Natural killer cell (primary cell): ENCODE measurements at regions not wholly inside any gene's neighbourhood (a gene's known extent, or its start where the extent isn't known, plus 50 kb on each side); places are given as distances from the start of the nearest gene placed in this dataset.

Source experiments
- ATAC-seq, 3 donors: fragments of 150-1000 bp in 2 of 3; fragments of 200-7000 bp in 1 of 3; cut with Tn5 transposase; 1 replicate in 1 of 3; 2 replicates in 2 of 3; pipeline ENCODE4 v1.10.0; 2021; ENCODE audit warnings: mild to moderate bottlenecking in 2 of 3, moderate library complexity in 2 of 3
- DNase-seq, 2 donors: peaks; one replicate each; pipeline versions ENCODE4 v3.0.0 to v3.0.0-alpha.2; 2013 to 2021; ENCODE audit warnings: mixed read lengths in 1 of 2
- H3K27ac ChIP-seq: one replicate; pipeline ENCODE4 v1.5.1; 2013; ENCODE audit warnings: mild to moderate bottlenecking, low read length
- H3K27me3 ChIP-seq: one replicate; pipeline ENCODE4 v1.6.1; 2013; ENCODE audit warnings: low read length; ENCODE audit not compliant: control insufficient read depth, insufficient read depth
- H3K36me3 ChIP-seq: one replicate; pipeline ENCODE4 v1.6.1; 2013; ENCODE audit warnings: low read length; ENCODE audit not compliant: control insufficient read depth, insufficient read depth
- H3K4me1 ChIP-seq: one replicate; pipeline ENCODE4 v1.6.1; 2013; ENCODE audit warnings: low read length; ENCODE audit not compliant: control insufficient read depth, insufficient read depth
- H3K4me3 ChIP-seq: one replicate; pipeline ENCODE4 v1.5.1; 2013; ENCODE audit warnings: low read length
- H3K9me3 ChIP-seq: one replicate; pipeline ENCODE4 v1.6.1; 2013; ENCODE audit warnings: low read length; ENCODE audit not compliant: control insufficient read depth, insufficient read depth
- H3K27ac Mint-ChIP-seq, 2 donors: one replicate each; pipeline ENCODE4 v1.8.0; 2022; ENCODE audit warnings: mild to moderate bottlenecking in 2 of 2, mixed read lengths in 2 of 2, moderate library complexity in 1 of 2
- H3K27me3 Mint-ChIP-seq, 2 donors: one replicate each; pipeline ENCODE4 v1.8.0; 2022; ENCODE audit warnings: low read depth in 2 of 2, mixed read lengths in 2 of 2
- H3K36me3 Mint-ChIP-seq: one replicate; pipeline ENCODE4 v1.8.0; 2022; ENCODE audit warnings: mixed read lengths
- H3K4me1 Mint-ChIP-seq, 2 donors: one replicate each; pipeline ENCODE4 v1.8.0; 2022; ENCODE audit warnings: mixed read lengths in 2 of 2
- H3K4me3 Mint-ChIP-seq: one replicate; pipeline ENCODE4 v1.8.0; 2022; ENCODE audit warnings: mild to moderate bottlenecking, moderate library complexity, mixed read lengths
- H3K9me3 Mint-ChIP-seq, 2 donors: one replicate each; pipeline ENCODE4 v1.8.0; 2022; ENCODE audit warnings: mixed read lengths in 2 of 2
- WGBS: methylation state at CpG from one replicate; pipeline ENCODE4 v1.1.7; 2013; ENCODE audit warnings: missing lambda C conversion rate; ENCODE audit not compliant: insufficient coverage; 5-methylcytosine and 5-hydroxymethylcytosine counted together
- intact Hi-C: fragments of 100-400 bp; cut with micrococcal nuclease; formaldehyde crosslinking; loops from one replicate; pipeline ENCODE4 v1.14.2; 2022
- TF ChIP-seq, protein P1 (sequence below): fragments of 200-600 bp; IDR thresholded peaks from one replicate; pipeline ENCODE4 v1.8.0; 2022; ENCODE audit warnings: antibody characterized with exemption

DNA sequence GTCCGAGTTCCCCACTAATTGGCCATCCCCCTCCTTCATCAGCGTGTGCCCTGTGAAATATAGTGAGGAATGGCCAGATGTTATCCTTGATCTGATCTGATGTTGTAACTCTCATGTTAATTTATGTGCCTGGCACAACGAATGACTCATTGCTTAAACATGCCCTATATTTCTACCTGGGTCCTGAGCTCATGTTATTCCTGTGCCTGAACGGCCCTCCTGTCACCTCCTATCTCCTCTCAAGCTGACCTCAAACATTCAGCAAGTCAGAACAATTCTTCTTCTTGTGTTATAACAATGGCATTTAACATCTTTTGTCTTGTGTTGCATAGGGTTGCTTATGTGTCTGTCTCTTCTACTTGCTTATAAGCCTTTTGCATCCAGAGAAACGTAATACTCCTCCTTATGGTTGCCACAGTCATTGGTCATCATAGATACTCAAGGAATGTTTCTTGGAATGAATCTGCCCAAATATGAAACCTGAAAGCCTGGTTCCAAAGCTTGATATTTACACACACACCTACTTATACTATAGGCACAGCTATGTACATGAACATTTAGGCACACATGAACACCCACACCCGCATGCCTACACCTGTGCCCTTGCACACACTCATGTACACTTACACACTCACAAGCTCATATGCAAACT lies 80.2 kb upstream of the PHLPP1 start:
- Mint-ChIP-seq H3K4me3 (no peak overlapping the region), H3K4me1 (no peaks in the 10 kb centered on the region), H3K27me3 (peaks cover 18 to 30% of the 10 kb centered on the region in 2 donors), H3K36me3 (no peaks in the 10 kb centered on the region), H3K9me3 (no peaks in the 10 kb centered on the region), H3K27ac (no peak overlapping the region)
- DNase-seq, result no peak
- no peak overlapping the region for H3K27ac ChIP-seq
- peak in 1 of 3 donors; percentile 43 for ATAC-seq
- H3K9me3 ChIP-seq, result no peaks in the 10 kb centered on the region
- H3K4me3 ChIP-seq, result no peak overlapping the region
- H3K36me3 ChIP-seq, result no peaks in the 10 kb centered on the region
- intact Hi-C loops, result no loop called here
- H3K27me3 ChIP-seq, result no peaks in the 10 kb centered on the region
- TF ChIP-seq, protein P1, sequence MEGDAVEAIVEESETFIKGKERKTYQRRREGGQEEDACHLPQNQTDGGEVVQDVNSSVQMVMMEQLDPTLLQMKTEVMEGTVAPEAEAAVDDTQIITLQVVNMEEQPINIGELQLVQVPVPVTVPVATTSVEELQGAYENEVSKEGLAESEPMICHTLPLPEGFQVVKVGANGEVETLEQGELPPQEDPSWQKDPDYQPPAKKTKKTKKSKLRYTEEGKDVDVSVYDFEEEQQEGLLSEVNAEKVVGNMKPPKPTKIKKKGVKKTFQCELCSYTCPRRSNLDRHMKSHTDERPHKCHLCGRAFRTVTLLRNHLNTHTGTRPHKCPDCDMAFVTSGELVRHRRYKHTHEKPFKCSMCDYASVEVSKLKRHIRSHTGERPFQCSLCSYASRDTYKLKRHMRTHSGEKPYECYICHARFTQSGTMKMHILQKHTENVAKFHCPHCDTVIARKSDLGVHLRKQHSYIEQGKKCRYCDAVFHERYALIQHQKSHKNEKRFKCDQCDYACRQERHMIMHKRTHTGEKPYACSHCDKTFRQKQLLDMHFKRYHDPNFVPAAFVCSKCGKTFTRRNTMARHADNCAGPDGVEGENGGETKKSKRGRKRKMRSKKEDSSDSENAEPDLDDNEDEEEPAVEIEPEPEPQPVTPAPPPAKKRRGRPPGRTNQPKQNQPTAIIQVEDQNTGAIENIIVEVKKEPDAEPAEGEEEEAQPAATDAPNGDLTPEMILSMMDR, result no peak
- H3K4me1 ChIP-seq, result no peaks in the 10 kb centered on the region
- 85% methylated on average over 5 of the region's 6 CpGs for WGBS

DNA sequence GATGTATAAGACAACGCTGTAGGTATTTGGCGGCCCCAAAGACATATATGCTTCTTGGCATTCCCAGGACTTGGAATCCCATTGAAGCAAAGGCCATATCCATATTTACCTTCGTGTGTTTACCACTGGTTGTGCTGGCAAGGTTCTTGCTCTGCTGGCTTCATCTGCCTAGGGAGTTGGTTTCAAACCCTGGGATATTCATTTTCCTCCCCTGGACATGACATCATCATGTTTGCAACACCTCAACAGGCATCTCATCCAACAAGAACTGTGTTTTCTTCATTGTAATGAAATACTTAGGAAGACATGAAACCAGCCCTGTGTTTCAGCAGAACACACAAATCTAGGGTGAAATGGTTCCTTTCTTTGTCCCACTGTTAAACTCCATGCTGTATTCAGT lies 77.9 kb upstream of the PHLPP1 start:
- no peaks in the 10 kb centered on the region for H3K27me3 ChIP-seq
- H3K27me3 Mint-ChIP-seq, result peaks cover 18 to 30% of the 10 kb centered on the region in 2 donors
- no peak for ATAC-seq
- no peak overlapping the region for H3K4me3 ChIP-seq
- no peaks in the 10 kb centered on the region for H3K4me1 ChIP-seq
- WGBS, result 97% methylated on average over 3 of the region's 3 CpGs
- intact Hi-C loops, result no loop called here
- H3K27ac ChIP-seq, result no peak overlapping the region
- H3K9me3 ChIP-seq, result no peaks in the 10 kb centered on the region
- DNase-seq, result no peak
- no peak overlapping the region for H3K27ac Mint-ChIP-seq
- no peak overlapping the region for H3K4me3 Mint-ChIP-seq
- no peaks in the 10 kb centered on the region for H3K4me1 Mint-ChIP-seq
- no peaks in the 10 kb centered on the region for H3K36me3 ChIP-seq
- no peaks in the 10 kb centered on the region for H3K9me3 Mint-ChIP-seq
- TF ChIP-seq, protein P1, result no peak
- H3K36me3 Mint-ChIP-seq, result no peaks in the 10 kb centered on the region

DNA sequence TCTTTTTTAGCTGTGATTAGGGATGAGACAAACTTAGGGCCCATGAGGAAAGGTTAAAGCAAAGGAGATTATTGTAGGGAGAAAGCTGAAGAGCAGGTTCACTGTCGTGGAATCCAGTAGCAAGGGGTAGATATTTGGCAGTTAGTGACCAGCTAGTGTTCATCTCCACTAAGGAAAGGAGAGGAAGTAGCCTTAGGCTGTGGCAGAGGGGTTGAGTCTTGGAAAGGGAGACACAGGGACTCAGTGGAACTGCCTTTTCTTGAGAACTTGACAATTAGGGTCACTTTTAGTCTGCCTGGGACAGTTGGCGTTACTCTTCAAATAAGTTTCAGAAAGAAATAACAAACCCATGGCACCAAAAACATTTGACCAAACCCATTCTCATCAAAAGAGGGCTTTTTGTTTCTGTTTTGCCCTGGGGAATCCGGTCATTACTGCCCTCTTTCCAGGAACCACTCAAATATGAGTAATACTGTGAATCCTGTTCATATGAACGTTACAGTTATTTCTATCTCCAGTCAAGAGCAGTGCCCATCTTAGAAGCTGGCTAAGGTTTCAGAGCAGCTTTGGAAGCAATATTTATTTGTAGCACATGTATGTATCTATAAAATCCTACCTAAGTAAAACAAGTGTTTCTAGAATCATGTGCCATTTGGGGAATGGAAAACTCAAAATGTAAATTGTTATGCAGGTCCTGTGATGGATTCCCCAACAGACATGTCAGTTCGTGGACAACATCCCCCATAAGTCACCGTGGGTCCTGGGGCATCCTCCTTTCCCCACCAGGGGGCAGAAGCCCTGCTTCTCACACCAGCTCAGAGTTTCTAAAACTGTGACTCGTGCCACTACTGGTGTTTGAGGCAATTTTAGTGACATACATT lies 77.3 kb upstream of the PHLPP1 start:
- no peaks in the 10 kb centered on the region for H3K4me1 ChIP-seq
- H3K4me1 Mint-ChIP-seq, result no peaks in the 10 kb centered on the region
- H3K36me3 ChIP-seq, result no peaks in the 10 kb centered on the region
- intact Hi-C loops, result loop anchor here (1.0 kb wide), 1 partner anchor 344 kb away; no protein-coding TSS in a partner anchor
- no peak overlapping the region for H3K4me3 Mint-ChIP-seq
- peak; percentile 34 to 70 for DNase-seq
- TF ChIP-seq, protein P1, result peak; percentile 65
- peaks cover 18 to 30% of the 10 kb centered on the region in 2 donors for H3K27me3 Mint-ChIP-seq
- peak; percentile 57 to 78 (median 62) for ATAC-seq
- no peaks in the 10 kb centered on the region for H3K36me3 Mint-ChIP-seq
- no peaks in the 10 kb centered on the region for H3K9me3 Mint-ChIP-seq
- 41% methylated on average over 6 of the region's 7 CpGs for WGBS
- H3K4me3 ChIP-seq, result no peak overlapping the region
- H3K27ac ChIP-seq, result no peak overlapping the region
- H3K9me3 ChIP-seq, result no peaks in the 10 kb centered on the region
- H3K27me3 ChIP-seq, result no peaks in the 10 kb centered on the region
- H3K27ac Mint-ChIP-seq, result no peak overlapping the region
